ENCODE measurements at regions not wholly inside any gene's neighbourhood (a gene's known extent, or its start where the extent isn't known, plus 50 kb on each side); places are given as distances from the start of the nearest gene placed in this dataset.
"Not testable (repeated sequence)": the region's sequence is repeated elsewhere in the genome, so short reads cannot be mapped to it uniquely, and the experiment has no call there.

DNA sequence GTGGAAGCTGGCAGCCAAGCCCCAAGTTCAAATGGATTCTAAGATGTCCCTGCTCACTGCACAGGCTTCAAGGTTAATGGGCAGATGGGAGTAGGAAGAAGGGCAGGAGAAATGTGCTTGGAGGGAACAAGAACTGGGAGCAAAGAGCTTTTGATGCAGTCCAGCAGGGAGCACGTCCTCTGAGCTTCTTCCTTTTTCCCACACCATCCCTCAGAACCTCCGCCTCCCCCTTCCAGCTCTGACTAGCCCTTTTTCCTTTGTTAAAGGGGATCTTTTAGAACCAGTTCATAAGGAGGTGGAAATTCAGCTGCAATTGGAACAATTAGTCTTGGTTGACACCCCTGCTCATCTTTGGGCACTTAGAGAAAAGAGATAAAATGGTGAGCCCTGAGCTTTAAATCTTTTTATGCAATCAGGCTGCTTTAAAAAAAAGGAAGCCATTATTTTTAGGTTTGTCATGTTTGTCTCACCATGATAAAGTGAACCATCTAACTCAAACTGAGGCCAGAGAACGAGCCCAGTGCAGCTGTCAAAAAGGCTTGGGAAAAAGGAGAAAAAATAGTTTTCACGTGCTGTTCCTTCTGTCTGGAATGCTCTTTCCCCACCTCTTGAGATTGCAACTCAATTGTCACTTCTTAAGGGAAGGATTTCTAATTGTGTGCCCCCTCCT, 135.8 kb upstream of the IL1RAPL2 start:
- peaks cover 0 to 9% (median 0%) of the 10 kb centered on the region in 3 donors for H3K27me3 Mint-ChIP-seq
- H3K4me3 Mint-ChIP-seq = no peak overlapping the region
- no peaks in the 10 kb centered on the region for H3K36me3 Mint-ChIP-seq
- H3K9me3 Mint-ChIP-seq = peaks cover 0 to 4% (median 2%) of the 10 kb centered on the region in 7 donors
- H3K4me1 Mint-ChIP-seq = no peaks in the 10 kb centered on the region
- no peak overlapping the region for H3K27ac Mint-ChIP-seq
- DNase-seq (no peak), ATAC-seq (ENCODE audit: low read depth in 2 of 2) (no peak)

DNA sequence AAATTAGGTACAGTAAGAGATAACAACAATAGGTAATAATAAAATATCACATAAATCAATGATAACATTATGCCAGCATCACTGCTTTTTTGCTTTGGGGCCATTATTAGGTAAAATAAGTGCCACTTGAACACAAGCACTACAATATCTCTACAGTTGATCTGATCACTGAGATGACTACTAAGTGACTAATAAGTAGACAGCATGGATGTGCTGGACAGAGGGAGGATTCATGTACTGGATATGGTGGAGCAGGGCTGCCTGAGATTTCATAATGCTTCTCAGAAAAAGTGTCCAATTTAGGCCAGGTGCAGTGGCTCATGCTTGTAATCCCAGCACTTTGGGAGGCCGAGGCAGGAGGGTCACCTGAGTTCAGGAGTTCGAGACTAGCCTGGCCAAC, 137.8 kb upstream of the IL1RAPL2 start:
- no peaks in the 10 kb centered on the region for H3K4me1 Mint-ChIP-seq
- H3K4me3 Mint-ChIP-seq = no peak overlapping the region
- H3K27me3 Mint-ChIP-seq = no peaks in the 10 kb centered on the region
- H3K36me3 Mint-ChIP-seq = no peaks in the 10 kb centered on the region
- H3K9me3 Mint-ChIP-seq = peaks cover 0 to 4% (median 0%) of the 10 kb centered on the region in 7 donors
- ATAC-seq (ENCODE audit: low read depth in 2 of 2) (no peak), DNase-seq (no peak)
- no peak overlapping the region for H3K27ac Mint-ChIP-seq

DNA sequence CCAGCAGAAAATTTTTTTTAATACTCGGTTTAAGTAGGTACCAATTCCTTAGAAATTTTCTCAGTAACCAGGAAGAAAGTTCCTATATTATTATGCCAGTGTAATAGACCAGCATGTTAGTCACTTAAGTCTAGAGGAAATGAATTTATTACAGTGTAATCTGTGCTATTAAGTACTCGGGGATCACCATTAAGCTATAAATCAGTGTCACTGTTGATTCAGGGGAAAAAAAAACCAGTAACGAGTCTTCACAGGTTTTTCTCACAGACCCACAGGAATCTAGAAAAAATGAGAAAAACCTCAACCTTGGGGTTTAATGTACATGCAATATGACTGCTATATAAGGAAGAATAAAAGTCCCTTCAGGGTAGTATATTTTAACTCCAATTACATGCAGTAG, 138.3 kb upstream of the IL1RAPL2 start:
- Mint-ChIP-seq H3K27ac (no peak overlapping the region), H3K9me3 (peaks cover 0 to 4% (median 0%) of the 10 kb centered on the region in 7 donors), H3K4me3 (no peak overlapping the region), H3K4me1 (no peaks in the 10 kb centered on the region), H3K36me3 (no peaks in the 10 kb centered on the region), H3K27me3 (no peaks in the 10 kb centered on the region)
- DNase-seq = no peak
- no peak for ATAC-seq (ENCODE audit: low read depth in 2 of 2)

DNA sequence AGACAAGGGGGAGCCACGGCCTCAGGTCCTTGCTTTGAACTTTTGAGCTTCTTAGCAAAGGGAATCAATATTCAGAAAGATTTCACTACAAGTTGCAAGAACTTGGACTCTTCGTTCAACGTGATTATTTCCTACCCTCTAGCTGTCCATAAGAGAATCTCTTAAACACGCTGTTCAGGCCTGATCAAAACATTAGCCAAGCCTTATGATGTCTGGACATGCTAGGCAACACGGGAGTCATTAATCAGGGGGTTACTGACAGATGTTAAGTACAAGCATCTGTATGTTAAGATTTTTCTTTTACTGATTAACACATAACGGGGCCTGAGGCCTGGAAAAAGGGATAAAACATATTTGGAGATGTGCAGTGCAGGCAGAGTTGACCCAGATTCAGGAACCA, 138.9 kb upstream of the IL1RAPL2 start:
- Mint-ChIP-seq H3K4me1 (no peaks in the 10 kb centered on the region), H3K9me3 (peaks cover 0 to 3% (median 0%) of the 10 kb centered on the region in 7 donors), H3K27me3 (no peaks in the 10 kb centered on the region), H3K27ac (no peak overlapping the region), H3K4me3 (no peak overlapping the region), H3K36me3 (no peaks in the 10 kb centered on the region)
- no peak for ATAC-seq (ENCODE audit: low read depth in 2 of 2)
- no peak for DNase-seq

DNA sequence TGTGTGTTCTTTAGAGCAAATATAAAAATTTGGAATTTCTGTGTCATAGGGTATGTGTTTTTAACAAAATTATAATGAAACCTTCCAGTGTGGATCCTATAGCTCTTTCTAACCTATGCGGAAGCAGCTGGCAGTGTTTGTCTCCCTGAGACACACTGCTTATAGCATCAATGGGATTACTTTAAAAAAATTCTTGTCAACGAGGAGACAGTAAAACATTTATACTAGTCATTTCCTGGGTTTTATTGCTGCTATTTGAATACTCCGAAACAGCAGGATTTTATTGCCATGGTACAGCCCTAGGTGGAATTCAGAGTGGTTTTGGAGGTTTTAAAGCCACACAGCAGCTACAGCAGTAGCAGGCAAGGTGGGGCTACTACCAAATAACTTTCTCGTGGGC, 145.1 kb upstream of the IL1RAPL2 start:
- ATAC-seq (ENCODE audit: low read depth in 2 of 2) (no peak), DNase-seq (no peak)
- H3K4me3 Mint-ChIP-seq = no peak overlapping the region
- H3K27ac Mint-ChIP-seq = peak overlapping the region in 1 of 6 donors; percentile 15
- peaks cover 0 to 20% (median 15%) of the 10 kb centered on the region in 7 donors for H3K9me3 Mint-ChIP-seq
- no peaks in the 10 kb centered on the region for H3K4me1 Mint-ChIP-seq
- H3K36me3 Mint-ChIP-seq = no peaks in the 10 kb centered on the region
- H3K27me3 Mint-ChIP-seq = no peaks in the 10 kb centered on the region

DNA sequence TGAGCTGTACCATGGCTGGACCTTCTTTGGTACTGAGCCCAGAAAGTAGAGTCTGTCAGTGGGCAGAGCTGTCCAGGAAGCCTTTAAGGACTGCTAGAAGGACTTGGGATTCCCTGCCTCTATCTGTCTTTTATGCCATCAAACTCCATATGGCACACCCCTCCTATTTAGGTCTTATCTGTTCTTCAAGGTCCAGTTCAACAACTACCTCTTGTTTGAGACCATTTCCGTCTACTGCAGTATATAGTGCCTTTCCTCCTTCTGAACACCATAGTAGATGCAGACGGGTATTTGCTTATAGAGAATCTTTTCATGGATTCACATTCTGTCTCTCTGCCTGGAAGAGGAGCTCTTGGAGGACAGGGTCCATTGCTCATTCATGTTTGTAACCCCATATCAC, 146.1 kb upstream of the IL1RAPL2 start:
- H3K4me3 Mint-ChIP-seq = no peak overlapping the region
- H3K4me1 Mint-ChIP-seq = no peaks in the 10 kb centered on the region
- no peak for ATAC-seq (ENCODE audit: low read depth in 2 of 2)
- no peaks in the 10 kb centered on the region for H3K36me3 Mint-ChIP-seq
- no peak for DNase-seq
- no peak overlapping the region for H3K27ac Mint-ChIP-seq
- H3K9me3 Mint-ChIP-seq = peaks cover 0 to 25% (median 19%) of the 10 kb centered on the region in 7 donors
- no peaks in the 10 kb centered on the region for H3K27me3 Mint-ChIP-seq

DNA sequence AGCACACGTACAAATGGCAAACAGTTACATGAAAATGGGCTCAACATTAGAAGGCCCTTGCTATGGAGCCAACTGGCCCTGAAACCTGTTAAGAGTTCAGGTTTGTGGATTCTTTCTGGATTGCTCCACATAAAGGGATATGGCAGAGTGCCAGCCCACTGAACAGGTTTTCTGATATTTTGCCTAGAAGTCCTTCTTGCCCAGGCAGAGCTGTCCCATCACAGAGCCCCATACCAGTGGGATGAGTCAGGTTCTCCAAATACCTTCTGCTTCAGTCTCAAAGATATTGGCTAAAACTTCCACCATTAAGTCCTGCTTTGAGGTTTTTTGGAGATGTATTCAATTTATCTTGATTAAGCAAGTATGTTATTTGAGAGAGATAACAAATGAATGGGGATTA, 146.8 kb upstream of the IL1RAPL2 start:
- H3K9me3 Mint-ChIP-seq = peaks cover 0 to 27% (median 19%) of the 10 kb centered on the region in 7 donors
- H3K27ac Mint-ChIP-seq = no peak overlapping the region
- ATAC-seq (ENCODE audit: low read depth in 2 of 2) = no peak
- H3K4me1 Mint-ChIP-seq = no peaks in the 10 kb centered on the region
- no peaks in the 10 kb centered on the region for H3K27me3 Mint-ChIP-seq
- H3K36me3 Mint-ChIP-seq = no peaks in the 10 kb centered on the region
- no peak overlapping the region for H3K4me3 Mint-ChIP-seq
- DNase-seq = no peak

DNA sequence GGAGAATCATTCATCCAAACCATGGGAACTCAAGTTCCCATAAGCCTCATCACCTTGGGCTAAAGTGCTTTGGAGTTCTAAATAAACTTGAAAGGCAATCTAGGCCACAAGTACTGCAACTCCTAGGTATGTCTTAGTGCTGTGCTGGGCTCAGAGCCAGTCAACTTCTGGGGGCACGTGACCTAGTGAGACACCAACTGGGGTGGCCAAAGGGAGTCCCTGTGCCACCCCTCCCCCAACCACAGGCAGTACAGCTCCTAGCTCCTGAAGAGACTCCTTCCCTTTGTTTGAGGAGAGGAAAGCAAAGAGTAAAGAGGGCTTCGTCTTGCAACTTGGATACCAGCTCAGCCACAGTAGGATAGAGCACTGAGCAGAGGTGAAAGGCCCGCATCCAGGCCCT, 154.2 kb upstream of the IL1RAPL2 start:
- Mint-ChIP-seq H3K9me3 (peaks cover 0 to 30% (median 8%) of the 10 kb centered on the region in 7 donors), H3K4me1 (no peaks in the 10 kb centered on the region), H3K27me3 (no peaks in the 10 kb centered on the region), H3K27ac (no peak overlapping the region), H3K4me3 (peak overlapping the region in 1 of 8 donors; percentile 44), H3K36me3 (no peaks in the 10 kb centered on the region)
- ATAC-seq (ENCODE audit: low read depth in 2 of 2) (no peak), DNase-seq (no peak)

DNA sequence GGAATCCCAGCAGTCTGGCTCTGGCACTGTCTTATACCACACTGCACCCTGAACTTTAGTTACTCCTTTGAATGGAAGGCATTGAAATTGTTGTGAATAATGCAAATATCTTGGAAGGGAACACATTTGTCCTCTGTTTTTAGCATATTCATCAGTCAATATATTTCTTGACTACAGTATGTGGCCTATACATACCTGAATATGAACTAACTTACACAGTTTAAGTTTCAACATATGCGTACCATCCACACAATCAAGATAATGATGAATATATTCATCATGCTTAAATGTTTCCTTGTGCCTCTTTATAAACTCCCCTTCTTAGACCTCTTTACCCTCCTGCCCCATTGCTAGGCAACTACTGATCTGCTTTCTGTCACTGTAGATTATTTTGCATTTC, 145.7 kb upstream of the ESX1 start:
- Mint-ChIP-seq H3K27me3 (no peaks in the 10 kb centered on the region), H3K4me3 (no peak overlapping the region), H3K4me1 (no peaks in the 10 kb centered on the region), H3K36me3 (no peaks in the 10 kb centered on the region), H3K27ac (no peak overlapping the region), H3K9me3 (peaks cover 0 to 5% (median 0%) of the 10 kb centered on the region in 7 donors)
- DNase-seq (no peak), ATAC-seq (ENCODE audit: low read depth in 2 of 2) (no peak)

DNA sequence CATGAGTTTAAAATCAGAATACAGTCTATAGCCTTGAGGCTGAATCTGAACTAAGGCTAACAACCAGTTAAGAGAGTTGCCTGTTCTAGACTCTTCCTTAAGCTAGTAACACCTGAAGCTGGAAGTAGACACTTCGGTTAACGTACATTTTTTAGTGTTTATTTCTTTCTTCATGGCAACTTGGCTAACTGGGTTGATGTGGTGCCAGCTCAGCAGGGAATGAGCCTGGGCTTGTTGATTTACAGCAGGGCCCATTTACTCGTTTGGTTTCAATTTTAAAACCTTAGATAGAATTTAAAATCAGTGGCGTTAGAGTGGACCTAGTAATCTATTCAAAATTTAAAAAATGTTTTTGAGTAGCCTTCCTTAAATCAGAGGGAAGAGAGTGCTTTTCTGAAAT, 137.6 kb upstream of the ESX1 start:
- no peaks in the 10 kb centered on the region for H3K36me3 Mint-ChIP-seq
- DNase-seq (no peak), ATAC-seq (ENCODE audit: low read depth in 2 of 2) (no peak)
- H3K4me3 Mint-ChIP-seq = no peak overlapping the region
- no peaks in the 10 kb centered on the region for H3K27me3 Mint-ChIP-seq
- no peaks in the 10 kb centered on the region for H3K4me1 Mint-ChIP-seq
- H3K9me3 Mint-ChIP-seq = peaks cover 0 to 5% (median 0%) of the 10 kb centered on the region in 7 donors
- no peak overlapping the region for H3K27ac Mint-ChIP-seq

DNA sequence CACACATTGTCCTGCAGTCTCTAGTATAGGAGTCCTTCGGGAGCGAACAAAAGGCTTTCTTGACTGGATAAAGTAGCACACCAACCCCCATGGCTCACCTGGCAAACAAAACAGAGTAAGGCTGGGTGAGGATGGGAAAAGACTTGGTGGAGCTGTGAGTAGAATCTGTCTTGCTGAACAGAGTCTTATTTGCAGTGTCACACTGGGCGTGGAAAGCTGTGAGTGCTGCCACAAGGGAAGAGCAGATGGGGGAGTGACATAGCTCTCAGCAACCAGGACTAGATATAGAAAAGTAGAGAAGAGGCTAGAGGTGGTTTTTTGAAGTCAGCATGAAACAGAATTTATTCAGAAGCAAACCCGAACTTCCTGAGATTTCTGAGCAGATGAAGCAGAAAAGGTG, 137.2 kb upstream of the ESX1 start:
- Mint-ChIP-seq H3K36me3 (no peaks in the 10 kb centered on the region), H3K27ac (no peak overlapping the region), H3K4me3 (no peak overlapping the region), H3K9me3 (peaks cover 0 to 5% (median 0%) of the 10 kb centered on the region in 7 donors), H3K27me3 (no peaks in the 10 kb centered on the region), H3K4me1 (no peaks in the 10 kb centered on the region)
- DNase-seq (no peak), ATAC-seq (ENCODE audit: low read depth in 2 of 2) (no peak)

DNA sequence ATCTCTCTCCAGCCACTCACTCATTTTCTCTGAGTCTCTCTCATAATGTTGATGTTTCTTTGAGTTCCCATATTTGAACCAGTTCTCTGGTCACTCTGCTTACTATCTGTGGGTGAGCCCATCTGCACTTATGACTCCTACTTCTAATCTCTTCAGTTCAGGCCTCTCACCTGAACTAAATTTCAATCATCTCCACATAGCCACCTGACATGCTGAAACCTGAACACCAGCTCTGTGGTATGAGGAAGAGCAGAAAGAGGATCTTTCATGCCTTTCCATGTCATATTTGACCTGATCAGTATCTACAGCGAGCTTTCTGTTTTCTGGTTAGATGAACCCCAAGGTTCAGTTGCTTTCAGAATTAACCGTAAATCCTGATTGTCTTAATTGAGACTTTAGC, 122.2 kb upstream of the ESX1 start:
- no peaks in the 10 kb centered on the region for H3K4me1 Mint-ChIP-seq
- H3K36me3 Mint-ChIP-seq = no peaks in the 10 kb centered on the region
- peaks cover 0 to 25% (median 5%) of the 10 kb centered on the region in 3 donors for H3K27me3 Mint-ChIP-seq
- no peak overlapping the region for H3K4me3 Mint-ChIP-seq
- H3K27ac Mint-ChIP-seq = no peak overlapping the region
- DNase-seq (no peak), ATAC-seq (ENCODE audit: low read depth in 2 of 2) (no peak)
- peaks cover 0 to 4% (median 0%) of the 10 kb centered on the region in 7 donors for H3K9me3 Mint-ChIP-seq

DNA sequence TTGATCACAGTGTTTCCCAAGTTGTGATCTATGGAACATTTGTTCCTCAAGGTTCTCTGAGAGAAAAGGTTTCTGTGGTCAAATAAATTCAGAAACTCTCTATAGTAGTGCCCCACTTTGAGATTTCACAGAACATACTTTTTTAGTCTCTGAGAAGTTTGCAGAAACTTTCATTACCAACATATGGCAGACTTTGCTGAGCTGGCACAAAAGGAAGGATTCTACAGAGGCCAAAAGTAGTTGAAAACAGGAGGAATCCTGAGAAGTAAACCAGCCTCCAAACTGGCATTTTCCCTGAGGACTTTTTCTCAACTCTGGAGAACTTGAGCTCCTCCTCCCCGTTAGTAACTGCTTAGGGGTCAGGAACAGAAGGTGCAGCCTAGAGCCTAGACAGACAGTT, 117.8 kb upstream of the ESX1 start:
- ATAC-seq (ENCODE audit: low read depth in 2 of 2) (no peak), DNase-seq (no peak)
- Mint-ChIP-seq H3K4me3 (no peak overlapping the region), H3K9me3 (peaks cover 0 to 3% (median 0%) of the 10 kb centered on the region in 7 donors), H3K27me3 (peaks cover 0 to 8% (median 0%) of the 10 kb centered on the region in 3 donors), H3K4me1 (no peaks in the 10 kb centered on the region), H3K27ac (no peak overlapping the region), H3K36me3 (no peaks in the 10 kb centered on the region)

DNA sequence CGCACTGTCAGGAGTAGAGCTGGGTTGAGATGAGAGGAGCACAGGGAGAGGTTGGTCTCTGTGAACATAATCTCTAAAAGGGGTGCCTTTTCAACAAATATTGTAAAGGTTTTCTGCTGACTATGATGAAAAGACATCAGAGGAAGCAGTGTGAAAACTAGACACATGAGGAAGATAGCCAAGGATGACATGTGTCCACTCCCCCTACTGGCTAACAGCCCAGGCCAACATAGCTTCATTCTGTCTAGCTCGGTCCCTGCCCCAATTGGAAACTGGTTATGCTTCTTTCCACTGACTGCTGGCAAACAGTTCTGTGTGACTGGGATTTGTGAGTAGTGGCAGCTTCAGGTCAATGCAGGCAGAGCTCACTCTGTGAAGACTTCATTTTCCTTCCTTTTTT, 115.4 kb upstream of the ESX1 start:
- DNase-seq (no peak), ATAC-seq (ENCODE audit: low read depth in 2 of 2) (no peak)
- H3K36me3 Mint-ChIP-seq = no peaks in the 10 kb centered on the region
- no peaks in the 10 kb centered on the region for H3K4me1 Mint-ChIP-seq
- H3K4me3 Mint-ChIP-seq = no peak overlapping the region
- H3K9me3 Mint-ChIP-seq = peaks cover 0 to 5% (median 0%) of the 10 kb centered on the region in 7 donors
- no peak overlapping the region for H3K27ac Mint-ChIP-seq
- peaks cover 0 to 4% (median 0%) of the 10 kb centered on the region in 3 donors for H3K27me3 Mint-ChIP-seq

DNA sequence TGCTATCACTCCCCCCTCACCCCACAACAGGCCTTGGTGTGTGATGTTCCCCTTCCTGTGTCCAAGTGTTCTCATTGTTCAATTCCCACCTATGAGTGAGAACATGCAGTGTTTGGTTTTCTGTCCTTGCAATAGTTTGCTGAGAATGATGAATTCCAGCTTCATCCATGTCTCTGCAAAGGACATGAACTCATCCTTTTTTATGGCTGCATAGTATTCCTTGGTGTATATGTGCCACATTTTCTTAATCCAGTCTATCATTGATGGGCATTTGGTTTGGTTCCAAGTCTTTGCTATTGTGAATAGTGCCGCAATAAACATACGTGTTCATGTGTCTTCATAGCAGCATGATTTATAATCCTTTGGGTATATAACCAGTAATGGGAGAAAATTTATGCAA, 106.0 kb upstream of the ESX1 start:
- DNase-seq; H3K27me3 Mint-ChIP-seq; H3K36me3 Mint-ChIP-seq; H3K27ac Mint-ChIP-seq; H3K9me3 Mint-ChIP-seq; H3K4me3 Mint-ChIP-seq; H3K4me1 Mint-ChIP-seq; ATAC-seq (ENCODE audit: low read depth in 2 of 2): not testable (repeated sequence)
